ENCODE measurements at regions not wholly inside any gene's neighbourhood (a gene's known extent, or its start where the extent isn't known, plus 50 kb on each side); places are given as distances from the start of the nearest gene placed in this dataset.
"Not testable (repeated sequence)": the region's sequence is repeated elsewhere in the genome, so short reads cannot be mapped to it uniquely, and the experiment has no call there.

- not testable (repeated sequence) for H3K27ac Mint-ChIP-seq; DNase-seq (ENCODE audit: low spot score); H3K36me3 Mint-ChIP-seq; H3K4me1 Mint-ChIP-seq (ENCODE audit: low read depth in 2 of 2); H3K4me3 Mint-ChIP-seq; H3K27me3 Mint-ChIP-seq; H3K9me3 Mint-ChIP-seq; ATAC-seq
These were observed 75.6 kb downstream of the MRPL39 start for GRCh38 chr21:25531538-25532250.

GRCh38 chr21:25528515-25528914 lies 78.8 kb downstream of the MRPL39 start:
- ATAC-seq (no peak), DNase-seq (ENCODE audit: low spot score) (no peak)
- H3K9me3 Mint-ChIP-seq: peaks cover 7% of the 10 kb centered on the region
- H3K36me3 Mint-ChIP-seq: no peaks in the 10 kb centered on the region
- peaks cover 0 to 9% of the 10 kb centered on the region in 2 donors for H3K27me3 Mint-ChIP-seq
- no peak overlapping the region for H3K4me3 Mint-ChIP-seq
- no peak overlapping the region for H3K27ac Mint-ChIP-seq
- no peaks in the 10 kb centered on the region for H3K4me1 Mint-ChIP-seq (ENCODE audit: low read depth in 2 of 2)

GRCh38 chr21:25518491-25518911 lies 88.8 kb downstream of the MRPL39 start:
- Mint-ChIP-seq H3K9me3 (peaks cover 11% of the 10 kb centered on the region), H3K27me3 (peaks cover 11 to 30% of the 10 kb centered on the region in 2 donors), H3K4me1 (ENCODE audit: low read depth in 2 of 2) (peaks cover 2 to 15% of the 10 kb centered on the region in 2 donors), H3K27ac (peak overlapping the region in 1 of 2 donors; percentile 16), H3K4me3 (no peak overlapping the region), H3K36me3 (peaks cover 15% of the 10 kb centered on the region)
- ATAC-seq: peak in 1 of 2 donors; percentile 43
- no peak for DNase-seq (ENCODE audit: low spot score)

GRCh38 chr21:25515484-25516405 lies 91.5 kb downstream of the MRPL39 start:
- H3K4me3 Mint-ChIP-seq: no peak overlapping the region
- ATAC-seq (peak in 1 of 2 donors; percentile 47), DNase-seq (ENCODE audit: low spot score) (no peak)
- peak overlapping the region in 1 of 2 donors; percentile 24 for H3K27ac Mint-ChIP-seq
- peaks cover 10% of the 10 kb centered on the region in 2 donors for H3K27me3 Mint-ChIP-seq
- peaks cover 15% of the 10 kb centered on the region for H3K36me3 Mint-ChIP-seq
- peaks cover 20 to 27% of the 10 kb centered on the region in 2 donors for H3K4me1 Mint-ChIP-seq (ENCODE audit: low read depth in 2 of 2)
- H3K9me3 Mint-ChIP-seq: peaks cover 6% of the 10 kb centered on the region

GRCh38 chr21:25513810-25514209 lies 93.5 kb downstream of the MRPL39 start:
- H3K27ac Mint-ChIP-seq: peak overlapping the region; percentile 32 to 82
- peaks cover 2% of the 10 kb centered on the region for H3K9me3 Mint-ChIP-seq
- ATAC-seq (peak in 1 of 2 donors; percentile 68), DNase-seq (ENCODE audit: low spot score) (no peak)
- peaks cover 0 to 2% of the 10 kb centered on the region in 2 donors for H3K27me3 Mint-ChIP-seq
- peak overlapping the region; percentile 72 for H3K4me3 Mint-ChIP-seq
- peaks cover 9% of the 10 kb centered on the region for H3K36me3 Mint-ChIP-seq
- H3K4me1 Mint-ChIP-seq (ENCODE audit: low read depth in 2 of 2): peaks cover 20 to 24% of the 10 kb centered on the region in 2 donors

GRCh38 chr21:25512095-25513081 lies 94.9 kb downstream of the MRPL39 start:
- ATAC-seq: peak in 1 of 2 donors; percentile 35
- Mint-ChIP-seq H3K27ac (peak overlapping the region; percentile 79 to 82), H3K36me3 (peaks cover 9% of the 10 kb centered on the region), H3K4me3 (peak overlapping the region; percentile 72), H3K4me1 (ENCODE audit: low read depth in 2 of 2) (peaks cover 23 to 26% of the 10 kb centered on the region in 2 donors), H3K9me3 (peaks cover 2% of the 10 kb centered on the region), H3K27me3 (no peaks in the 10 kb centered on the region)
- no peak for DNase-seq (ENCODE audit: low spot score)

GRCh38 chr21:25509862-25510261 lies 97.4 kb downstream of the MRPL39 start:
- no peaks in the 10 kb centered on the region for H3K27me3 Mint-ChIP-seq
- H3K36me3 Mint-ChIP-seq: peaks cover 9% of the 10 kb centered on the region
- ATAC-seq (peak; percentile 69 to 86), DNase-seq (ENCODE audit: low spot score) (no peak)
- H3K4me3 Mint-ChIP-seq: peak overlapping the region; percentile 66
- H3K9me3 Mint-ChIP-seq: no peaks in the 10 kb centered on the region
- H3K27ac Mint-ChIP-seq: peak overlapping the region; percentile 65 to 83
- H3K4me1 Mint-ChIP-seq (ENCODE audit: low read depth in 2 of 2): peaks cover 27 to 31% of the 10 kb centered on the region in 2 donors

GRCh38 chr21:25508364-25508763 lies 98.9 kb downstream of the MRPL39 start:
- peaks cover 0 to 2% of the 10 kb centered on the region in 2 donors for H3K27me3 Mint-ChIP-seq
- peaks cover 15% of the 10 kb centered on the region for H3K36me3 Mint-ChIP-seq
- H3K27ac Mint-ChIP-seq: peak overlapping the region; percentile 45 to 49
- ATAC-seq (no peak), DNase-seq (ENCODE audit: low spot score) (no peak)
- H3K4me1 Mint-ChIP-seq (ENCODE audit: low read depth in 2 of 2): peaks cover 33 to 36% of the 10 kb centered on the region in 2 donors
- H3K4me3 Mint-ChIP-seq: peak overlapping the region; percentile 58
- H3K9me3 Mint-ChIP-seq: peaks cover 7% of the 10 kb centered on the region

- DNase-seq (ENCODE audit: low spot score) (no peak), ATAC-seq (peak in 1 of 2 donors; percentile 62)
- Mint-ChIP-seq H3K4me1 (ENCODE audit: low read depth in 2 of 2) (peaks cover 25 to 38% of the 10 kb centered on the region in 2 donors), H3K27me3 (peaks cover 0 to 2% of the 10 kb centered on the region in 2 donors), H3K27ac (peak overlapping the region; percentile 45 to 49), H3K9me3 (peaks cover 7% of the 10 kb centered on the region), H3K36me3 (peaks cover 14% of the 10 kb centered on the region), H3K4me3 (peak overlapping the region; percentile 21)
These were observed 99.8 kb downstream of the MRPL39 start for GRCh38 chr21:25507522-25507921.

- peak overlapping the region; percentile 41 to 49 for H3K27ac Mint-ChIP-seq
- peaks cover 23 to 37% of the 10 kb centered on the region in 2 donors for H3K4me1 Mint-ChIP-seq (ENCODE audit: low read depth in 2 of 2)
- H3K4me3 Mint-ChIP-seq: peak overlapping the region; percentile 22
- H3K27me3 Mint-ChIP-seq: peaks cover 0 to 2% of the 10 kb centered on the region in 2 donors
- no peak for DNase-seq (ENCODE audit: low spot score)
- H3K9me3 Mint-ChIP-seq: peaks cover 7% of the 10 kb centered on the region
- no peak for ATAC-seq
- H3K36me3 Mint-ChIP-seq: peaks cover 12% of the 10 kb centered on the region
These were observed 100.4 kb downstream of the MRPL39 start for GRCh38 chr21:25506887-25507286.

- peaks cover 16% of the 10 kb centered on the region for H3K36me3 Mint-ChIP-seq
- H3K4me3 Mint-ChIP-seq: peak overlapping the region; percentile 5
- no peak for ATAC-seq
- peaks cover 27 to 42% of the 10 kb centered on the region in 2 donors for H3K4me1 Mint-ChIP-seq (ENCODE audit: low read depth in 2 of 2)
- peaks cover 0 to 2% of the 10 kb centered on the region in 2 donors for H3K27me3 Mint-ChIP-seq
- peak overlapping the region in 1 of 2 donors; percentile 11 for H3K27ac Mint-ChIP-seq
- H3K9me3 Mint-ChIP-seq: peaks cover 7% of the 10 kb centered on the region
- no peak for DNase-seq (ENCODE audit: low spot score)
These were observed 101.0 kb downstream of the MRPL39 start for GRCh38 chr21:25506261-25506660.

GRCh38 chr21:25503981-25504380 lies 103.3 kb downstream of the MRPL39 start:
- H3K27ac Mint-ChIP-seq: peak overlapping the region; percentile 44 to 87
- H3K4me3 Mint-ChIP-seq: no peak overlapping the region
- ATAC-seq (no peak), DNase-seq (ENCODE audit: low spot score) (no peak)
- peaks cover 27 to 39% of the 10 kb centered on the region in 2 donors for H3K4me1 Mint-ChIP-seq (ENCODE audit: low read depth in 2 of 2)
- H3K36me3 Mint-ChIP-seq: peaks cover 23% of the 10 kb centered on the region
- peaks cover 0 to 2% of the 10 kb centered on the region in 2 donors for H3K27me3 Mint-ChIP-seq
- peaks cover 12% of the 10 kb centered on the region for H3K9me3 Mint-ChIP-seq
